ENCODE measurements at regions not wholly inside any gene's neighbourhood (a gene's known extent, or its start where the extent isn't known, plus 50 kb on each side); places are given as distances from the start of the nearest gene placed in this dataset.

DNA sequence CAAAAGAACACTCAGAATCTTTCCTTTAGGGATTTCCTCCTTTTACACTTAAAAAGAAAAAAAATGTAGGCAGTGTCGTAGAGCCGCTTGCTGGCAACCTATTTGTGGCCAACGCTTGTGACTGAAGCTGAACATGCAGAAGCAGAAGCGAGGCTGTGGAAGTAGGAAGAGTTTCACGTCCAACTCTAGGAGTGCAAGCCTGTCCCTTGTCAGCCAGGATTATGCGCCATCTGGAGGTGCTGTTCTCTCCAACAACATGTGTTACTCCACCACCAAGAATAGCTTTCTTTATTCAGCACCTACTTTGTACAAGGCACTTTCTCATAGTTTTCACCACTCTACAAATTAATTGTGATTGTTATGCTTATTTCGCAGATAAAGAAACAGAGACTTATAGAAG lies 223.2 kb upstream of the LMCD1 start:
- no peaks in the 10 kb centered on the region for H3K9me3 ChIP-seq (ENCODE audit: control insufficient read depth in 4 of 4, low read length in 3 of 4)
- H3K36me3 ChIP-seq (ENCODE audit: control insufficient read depth in 4 of 4, insufficient read depth in 3 of 4, low read depth in 1 of 4, low read length in 3 of 4) = no peaks in the 10 kb centered on the region
- no peaks in the 10 kb centered on the region for H3K4me1 ChIP-seq (ENCODE audit: control insufficient read depth in 4 of 4, insufficient read depth in 4 of 4, low read length in 3 of 4)
- DNase-seq (ENCODE audit: low spot score) = no peak
- no peak for TF ChIP-seq FOXA2 (IDR thresholded peaks at IDR 0.05)
- TF ChIP-seq MAX (IDR thresholded peaks at IDR 0.05) = no peak
- TF ChIP-seq ZBTB33 (IDR thresholded peaks at IDR 0.05) = no peak
- TF ChIP-seq, protein P1, sequence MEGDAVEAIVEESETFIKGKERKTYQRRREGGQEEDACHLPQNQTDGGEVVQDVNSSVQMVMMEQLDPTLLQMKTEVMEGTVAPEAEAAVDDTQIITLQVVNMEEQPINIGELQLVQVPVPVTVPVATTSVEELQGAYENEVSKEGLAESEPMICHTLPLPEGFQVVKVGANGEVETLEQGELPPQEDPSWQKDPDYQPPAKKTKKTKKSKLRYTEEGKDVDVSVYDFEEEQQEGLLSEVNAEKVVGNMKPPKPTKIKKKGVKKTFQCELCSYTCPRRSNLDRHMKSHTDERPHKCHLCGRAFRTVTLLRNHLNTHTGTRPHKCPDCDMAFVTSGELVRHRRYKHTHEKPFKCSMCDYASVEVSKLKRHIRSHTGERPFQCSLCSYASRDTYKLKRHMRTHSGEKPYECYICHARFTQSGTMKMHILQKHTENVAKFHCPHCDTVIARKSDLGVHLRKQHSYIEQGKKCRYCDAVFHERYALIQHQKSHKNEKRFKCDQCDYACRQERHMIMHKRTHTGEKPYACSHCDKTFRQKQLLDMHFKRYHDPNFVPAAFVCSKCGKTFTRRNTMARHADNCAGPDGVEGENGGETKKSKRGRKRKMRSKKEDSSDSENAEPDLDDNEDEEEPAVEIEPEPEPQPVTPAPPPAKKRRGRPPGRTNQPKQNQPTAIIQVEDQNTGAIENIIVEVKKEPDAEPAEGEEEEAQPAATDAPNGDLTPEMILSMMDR (IDR thresholded peaks at IDR 0.05; ENCODE audit: low read depth, low read length, missing input control) = no peak
- no peak for TF ChIP-seq HNF4G (IDR thresholded peaks at IDR 0.05)
- TF ChIP-seq SP1 (IDR thresholded peaks at IDR 0.05) = no peak
- no peak for TF ChIP-seq RXRA (IDR thresholded peaks at IDR 0.05)
- no peak for TF ChIP-seq NR2F2 (IDR thresholded peaks at IDR 0.05)
- TF ChIP-seq FOXA1 (IDR thresholded peaks at IDR 0.05) = no peak
- no peak for TF ChIP-seq HNF4A (conservative IDR thresholded peaks at IDR 0.05)
- TF ChIP-seq, protein P2, sequence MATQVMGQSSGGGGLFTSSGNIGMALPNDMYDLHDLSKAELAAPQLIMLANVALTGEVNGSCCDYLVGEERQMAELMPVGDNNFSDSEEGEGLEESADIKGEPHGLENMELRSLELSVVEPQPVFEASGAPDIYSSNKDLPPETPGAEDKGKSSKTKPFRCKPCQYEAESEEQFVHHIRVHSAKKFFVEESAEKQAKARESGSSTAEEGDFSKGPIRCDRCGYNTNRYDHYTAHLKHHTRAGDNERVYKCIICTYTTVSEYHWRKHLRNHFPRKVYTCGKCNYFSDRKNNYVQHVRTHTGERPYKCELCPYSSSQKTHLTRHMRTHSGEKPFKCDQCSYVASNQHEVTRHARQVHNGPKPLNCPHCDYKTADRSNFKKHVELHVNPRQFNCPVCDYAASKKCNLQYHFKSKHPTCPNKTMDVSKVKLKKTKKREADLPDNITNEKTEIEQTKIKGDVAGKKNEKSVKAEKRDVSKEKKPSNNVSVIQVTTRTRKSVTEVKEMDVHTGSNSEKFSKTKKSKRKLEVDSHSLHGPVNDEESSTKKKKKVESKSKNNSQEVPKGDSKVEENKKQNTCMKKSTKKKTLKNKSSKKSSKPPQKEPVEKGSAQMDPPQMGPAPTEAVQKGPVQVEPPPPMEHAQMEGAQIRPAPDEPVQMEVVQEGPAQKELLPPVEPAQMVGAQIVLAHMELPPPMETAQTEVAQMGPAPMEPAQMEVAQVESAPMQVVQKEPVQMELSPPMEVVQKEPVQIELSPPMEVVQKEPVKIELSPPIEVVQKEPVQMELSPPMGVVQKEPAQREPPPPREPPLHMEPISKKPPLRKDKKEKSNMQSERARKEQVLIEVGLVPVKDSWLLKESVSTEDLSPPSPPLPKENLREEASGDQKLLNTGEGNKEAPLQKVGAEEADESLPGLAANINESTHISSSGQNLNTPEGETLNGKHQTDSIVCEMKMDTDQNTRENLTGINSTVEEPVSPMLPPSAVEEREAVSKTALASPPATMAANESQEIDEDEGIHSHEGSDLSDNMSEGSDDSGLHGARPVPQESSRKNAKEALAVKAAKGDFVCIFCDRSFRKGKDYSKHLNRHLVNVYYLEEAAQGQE (IDR thresholded peaks at IDR 0.05) = no peak
- TF ChIP-seq, protein P3, sequence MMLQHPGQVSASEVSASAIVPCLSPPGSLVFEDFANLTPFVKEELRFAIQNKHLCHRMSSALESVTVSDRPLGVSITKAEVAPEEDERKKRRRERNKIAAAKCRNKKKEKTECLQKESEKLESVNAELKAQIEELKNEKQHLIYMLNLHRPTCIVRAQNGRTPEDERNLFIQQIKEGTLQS (IDR thresholded peaks at IDR 0.05) = no peak
- no peak for TF ChIP-seq RAD21 (IDR thresholded peaks at IDR 0.05)
- TF ChIP-seq JUND (IDR thresholded peaks at IDR 0.05) = no peak
- no peak for TF ChIP-seq GABPA (IDR thresholded peaks at IDR 0.05 in 1 of 2, conservative IDR thresholded peaks at IDR 0.05 in 1 of 2)
- no peak for TF ChIP-seq EGR1 (IDR thresholded peaks at IDR 0.05; ENCODE audit: low read depth in 2 of 2)
- H3K4me3 ChIP-seq (ENCODE audit: low read depth in 1 of 3, low read length in 3 of 3) = no peak overlapping the region
- no peak overlapping the region for H3K27ac ChIP-seq (ENCODE audit: low read depth in 1 of 2, low read length in 2 of 2)
- 89% methylated on average over 7 of the region's 7 CpGs for WGBS
- no peak overlapping the region for H3K9ac ChIP-seq (ENCODE audit: low read depth in 1 of 2, low read length in 2 of 2)
- H3K27me3 ChIP-seq (ENCODE audit: control insufficient read depth in 4 of 4, insufficient read depth in 4 of 4, low read length in 3 of 4) = no peaks in the 10 kb centered on the region

DNA sequence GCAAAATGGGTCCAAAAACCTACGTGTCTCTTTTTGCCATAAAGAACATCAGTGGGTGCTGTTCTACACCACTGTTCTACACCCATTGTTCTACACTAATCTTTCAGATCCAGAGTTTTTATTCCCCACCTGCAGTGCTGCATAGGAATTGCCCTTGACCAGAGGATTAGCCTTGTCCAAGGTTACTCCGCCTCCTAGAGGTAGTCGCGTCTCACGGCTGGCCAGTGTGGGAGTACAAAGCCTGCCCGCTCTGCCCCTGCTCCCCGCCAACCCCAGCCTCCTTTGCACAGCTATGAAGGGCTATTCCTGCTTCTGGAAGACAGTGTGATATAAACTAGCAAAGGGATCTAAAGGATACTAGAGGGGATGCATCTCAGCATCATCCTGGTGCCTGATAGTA lies 222.1 kb upstream of the LMCD1 start:
- no peak overlapping the region for H3K27ac ChIP-seq (ENCODE audit: low read depth in 1 of 2, low read length in 2 of 2)
- no peaks in the 10 kb centered on the region for H3K4me1 ChIP-seq (ENCODE audit: control insufficient read depth in 4 of 4, insufficient read depth in 4 of 4, low read length in 3 of 4)
- no peaks in the 10 kb centered on the region for H3K36me3 ChIP-seq (ENCODE audit: control insufficient read depth in 4 of 4, insufficient read depth in 3 of 4, low read depth in 1 of 4, low read length in 3 of 4)
- 82% methylated on average over 7 of the region's 7 CpGs for WGBS
- H3K27me3 ChIP-seq (ENCODE audit: control insufficient read depth in 4 of 4, insufficient read depth in 4 of 4, low read length in 3 of 4) = no peaks in the 10 kb centered on the region
- no peak for DNase-seq (ENCODE audit: low spot score)
- no peak overlapping the region for H3K4me3 ChIP-seq (ENCODE audit: low read depth in 1 of 3, low read length in 3 of 3)
- no peak overlapping the region for H3K9ac ChIP-seq (ENCODE audit: low read depth in 1 of 2, low read length in 2 of 2)
- no peaks in the 10 kb centered on the region for H3K9me3 ChIP-seq (ENCODE audit: control insufficient read depth in 4 of 4, low read length in 3 of 4)
- TF ChIP-seq YY1 (IDR thresholded peaks at IDR 0.05) (no peak), FOXA1 (IDR thresholded peaks at IDR 0.05) (no peak)
